HepG2 (cell line): ENCODE measurements at regions not wholly inside any gene's neighbourhood (a gene's known extent, or its start where the extent isn't known, plus 50 kb on each side); places are given as distances from the start of the nearest gene placed in this dataset.
"Not testable (repeated sequence)": the region's sequence is repeated elsewhere in the genome, so short reads cannot be mapped to it uniquely, and the experiment has no call there.

ENCODE experiments used
- CTCF ChIP-seq: sonication (generic); formaldehyde crosslinking; IDR thresholded peaks from 2 replicates; pipeline ENCODE4 v1.5.0; 2020; ENCODE audit warnings: mild to moderate bottlenecking, missing genetic modification reagents, moderate library complexity
- HINFP ChIP-seq: sonication (generic); formaldehyde crosslinking; IDR thresholded peaks from 2 replicates; pipeline ENCODE4 v1.4.0; 2020; ENCODE audit warnings: low read depth, mild to moderate bottlenecking, missing genetic modification reagents
- NFYB ChIP-seq: sonication (generic); formaldehyde crosslinking; IDR thresholded peaks from 2 replicates; pipeline ENCODE4 v1.4.0; 2020; ENCODE audit warnings: missing genetic modification reagents
- PLRG1 ChIP-seq: fragments of 450-650 bp; conservative IDR thresholded peaks from 2 replicates; pipeline ENCODE4 v1.6.1; 2016
- RBAK ChIP-seq: sonication (generic); formaldehyde crosslinking; IDR thresholded peaks from 2 replicates; pipeline ENCODE4 v1.5.1; 2020; ENCODE audit warnings: mild to moderate bottlenecking, missing genetic modification reagents
- RFX1 ChIP-seq: fragments of 450-650 bp; IDR thresholded peaks from 2 replicates; pipeline ENCODE4 v1.6.1; 2017
- ZBTB33 ChIP-seq: sonication (generic); formaldehyde crosslinking; IDR thresholded peaks from 2 replicates; pipeline ENCODE4 v1.4.0; 2020; ENCODE audit warnings: missing genetic modification reagents
- ZBTB40 ChIP-seq, 2 experiments: fragments of 450-650 bp in 1 of 2; sonication (generic) in 1 of 2; formaldehyde crosslinking in 1 of 2; IDR thresholded peaks; 2 replicates each; pipeline versions ENCODE4 v1.6.1 to v1.8.0; 2016 to 2022; ENCODE audit warnings: antibody characterized with exemption in 1 of 2, mild to moderate bottlenecking in 1 of 2, missing genetic modification reagents in 1 of 2
- ZC3H13 ChIP-seq: sonication (generic); formaldehyde crosslinking; IDR thresholded peaks from 2 replicates; pipeline ENCODE4 v1.8.1; 2023; ENCODE audit warnings: mild to moderate bottlenecking, missing genetic modification reagents, moderate library complexity

- not testable (repeated sequence) for TF ChIP-seq PLRG1; CTCF; ZC3H13; RBAK (CRISPR knock-in tag); ZBTB33 (CRISPR knock-in tag); ZBTB40 (IDR thresholded peaks at IDR 0.05); ZBTB40 (CRISPR knock-in tag; IDR thresholded peaks at IDR 0.05); HINFP (CRISPR knock-in tag); NFYB; RFX1
These were observed 401.2 kb upstream of the USP9Y start for GRCh38 chrY:12299796-12300195.
